GM23338 (cell line): ENCODE measurements at regions not wholly inside any gene's neighbourhood (a gene's known extent, or its start where the extent isn't known, plus 50 kb on each side); places are given as distances from the start of the nearest gene placed in this dataset.

Experiments
- ATAC-seq: fragments of 200-7000 bp; cut with Tn5 transposase; 3 replicates; pipeline ENCODE4 v1.9.1; 2020
- DNase-seq: peaks from one replicate; pipeline ENCODE4 v3.0.0-alpha.2; 2015; ENCODE audit warnings: low spot score
- H2AFZ ChIP-seq: fragments of 200-600 bp; sonication (generic); 2 replicates; pipeline ENCODE4 v1.8.0; 2016; ENCODE audit warnings: antibody characterized with exemption, mild to moderate bottlenecking, moderate library complexity
- H3F3A ChIP-seq: fragments of 200-600 bp; sonication (generic); replicated peaks from 2 replicates; pipeline ENCODE4 v1.8.0; 2017; ENCODE audit warnings: antibody characterized with exemption, mixed run types, low read depth
- H3K27ac ChIP-seq: fragments of 200-600 bp; sonication (generic); 2 replicates; pipeline ENCODE4 v1.6.1; 2016; ENCODE audit warnings: low read depth
- H3K27me3 ChIP-seq: fragments of 200-600 bp; sonication (generic); 2 replicates; pipeline ENCODE4 v1.8.0; 2016; ENCODE audit warnings: mild to moderate bottlenecking, mixed run types, moderate library complexity; ENCODE audit not compliant: insufficient read depth
- H3K36me3 ChIP-seq: fragments of 200-600 bp; sonication (generic); 2 replicates; pipeline ENCODE4 v1.8.0; 2016; ENCODE audit warnings: mild to moderate bottlenecking; ENCODE audit not compliant: insufficient read depth
- H3K4me1 ChIP-seq: fragments of 200-600 bp; sonication (generic); 2 replicates; pipeline ENCODE4 v1.8.0; 2016; ENCODE audit warnings: mild to moderate bottlenecking, moderate library complexity; ENCODE audit not compliant: insufficient read depth
- H3K4me2 ChIP-seq: fragments of 200-600 bp; sonication (generic); 2 replicates; pipeline ENCODE4 v1.7.1; 2017; ENCODE audit warnings: mixed run types
- H3K4me3 ChIP-seq: fragments of 200-600 bp; sonication (generic); 2 replicates; pipeline ENCODE4 v1.6.1; 2016; ENCODE audit warnings: mixed run types
- H3K79me2 ChIP-seq: fragments of 200-600 bp; sonication (generic); replicated peaks from 2 replicates; pipeline ENCODE4 v1.8.0; 2017; ENCODE audit warnings: mild to moderate bottlenecking; ENCODE audit not compliant: insufficient read depth
- H3K9me2 ChIP-seq: fragments of 200-600 bp; sonication (generic); 2 replicates; pipeline ENCODE4 v1.8.0; 2017; ENCODE audit not compliant: insufficient read depth
- H4K20me1 ChIP-seq: fragments of 200-600 bp; sonication (generic); replicated peaks from 2 replicates; pipeline ENCODE4 v1.8.0; 2017; ENCODE audit warnings: mild to moderate bottlenecking; ENCODE audit not compliant: insufficient read depth
- H3K27ac Mint-ChIP-seq: 2 replicates; pipeline ENCODE4 v1.8.0; 2020; ENCODE audit warnings: inconsistent platforms, mild to moderate bottlenecking, moderate library complexity, mixed read lengths
- H3K27me3 Mint-ChIP-seq: 3 replicates; pipeline ENCODE4 v1.8.0; 2022; ENCODE audit warnings: low read depth, mild to moderate bottlenecking, moderate library complexity, mixed read lengths, inconsistent platforms; ENCODE audit not compliant: insufficient read depth, poor library complexity
- H3K36me3 Mint-ChIP-seq: 3 replicates; pipeline ENCODE4 v1.8.0; 2021; ENCODE audit warnings: low read depth, mild to moderate bottlenecking, inconsistent platforms, moderate library complexity, mixed read lengths
- H3K4me1 Mint-ChIP-seq: 3 replicates; pipeline ENCODE4 v1.8.0; 2020; ENCODE audit warnings: mild to moderate bottlenecking, inconsistent platforms, mixed read lengths
- H3K4me3 Mint-ChIP-seq: 3 replicates; pipeline ENCODE4 v1.8.0; 2021; ENCODE audit warnings: moderate library complexity, mild to moderate bottlenecking, inconsistent platforms, mixed read lengths
- H3K9me3 Mint-ChIP-seq: 3 replicates; pipeline ENCODE4 v1.8.0; 2020; ENCODE audit warnings: moderate library complexity, mild to moderate bottlenecking, inconsistent platforms, mixed read lengths
- JUNB ChIP-seq: IDR thresholded peaks from one replicate; pipeline ENCODE4 v1.6.1; 2016; ENCODE audit warnings: antibody characterized with exemption; ENCODE audit not compliant: unreplicated experiment
- NANOG ChIP-seq: IDR thresholded peaks from 2 replicates; pipeline ENCODE4 v1.6.1; 2016; ENCODE audit warnings: antibody characterized with exemption, borderline replicate concordance
- POLR2AphosphoS5 ChIP-seq: IDR thresholded peaks from 2 replicates; pipeline ENCODE4 v1.6.1; 2016; ENCODE audit warnings: antibody characterized with exemption, low read depth
- STAT1 ChIP-seq: IDR thresholded peaks from one replicate; pipeline ENCODE4 v1.6.1; 2016; ENCODE audit warnings: antibody characterized with exemption; ENCODE audit not compliant: unreplicated experiment
- ZNF114 ChIP-seq: fragments of 250-450 bp; sonication (Bioruptor Pico); IDR thresholded peaks from 2 replicates; pipeline ENCODE4 v1.5.0; 2020; ENCODE audit warnings: mild to moderate bottlenecking, moderate library complexity
- TF ChIP-seq, protein P1 (sequence below): fragments of 250-450 bp; sonication (Bioruptor Pico); IDR thresholded peaks from 2 replicates; pipeline ENCODE4 v1.5.0; 2020; ENCODE audit warnings: mild to moderate bottlenecking, moderate library complexity
- TF ChIP-seq, protein P2 (sequence below), 2 experiments: fragments of 200-600 bp in 1 of 2; sonication (generic) in 1 of 2; conservative IDR thresholded peaks; 2 replicates each; pipeline versions ENCODE4 v1.5.1 to v1.6.1; 2016 to 2017; ENCODE audit warnings: antibody characterized with exemption in 2 of 2, low read depth in 2 of 2, mild to moderate bottlenecking in 2 of 2, moderate library complexity in 1 of 2

DNA sequence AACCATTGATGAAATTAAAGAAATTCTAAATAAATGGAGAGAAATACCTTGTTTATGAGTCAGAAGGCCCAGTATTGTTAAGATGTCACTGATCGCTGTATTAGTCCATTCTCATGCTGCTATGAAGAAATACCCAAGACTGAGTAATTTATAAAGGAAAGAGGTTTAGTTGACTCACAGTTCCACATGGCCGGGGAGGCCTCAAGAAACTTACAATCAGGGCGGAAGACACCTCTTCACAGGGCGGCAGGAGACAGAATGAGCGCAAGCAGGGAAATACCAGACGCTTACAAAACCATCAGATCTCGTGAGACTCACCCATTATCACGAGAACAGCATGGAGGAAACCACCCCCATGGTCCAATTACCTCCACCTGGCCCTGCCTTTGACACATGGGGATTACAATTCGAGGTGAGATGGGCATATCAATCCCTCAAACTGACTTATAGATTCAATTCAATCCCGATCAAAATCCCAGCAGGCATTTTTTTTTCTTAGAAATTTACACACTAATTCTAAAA, 157.2 kb downstream of the ENGASE start:
- Histone ChIP-seq H3K4me1 (no peaks in the 10 kb centered on the region), H2AFZ (no peak overlapping the region), H3K4me3 (no peak overlapping the region), H3K9me2 (no peaks in the 10 kb centered on the region), H3F3A (no peaks in the 10 kb centered on the region), H3K27ac (no peak overlapping the region), H4K20me1 (no peaks in the 10 kb centered on the region), H3K4me2 (no peak overlapping the region), H3K27me3 (no peaks in the 10 kb centered on the region), H3K79me2 (no peaks in the 10 kb centered on the region), H3K36me3 (no peaks in the 10 kb centered on the region)
- H3K4me3 Mint-ChIP-seq, result no peak overlapping the region
- no peak overlapping the region for H3K27ac Mint-ChIP-seq
- no peak for DNase-seq
- no peaks in the 10 kb centered on the region for H3K9me3 Mint-ChIP-seq
- peaks cover 11% of the 10 kb centered on the region for H3K27me3 Mint-ChIP-seq
- TF ChIP-seq POLR2AphosphoS5, result no peak
- TF ChIP-seq ZNF114 (CRISPR knock-in tag), result no peak
- TF ChIP-seq STAT1, result no peak
- no peak for TF ChIP-seq JUNB
- TF ChIP-seq NANOG, result no peak
- TF ChIP-seq, protein P1, sequence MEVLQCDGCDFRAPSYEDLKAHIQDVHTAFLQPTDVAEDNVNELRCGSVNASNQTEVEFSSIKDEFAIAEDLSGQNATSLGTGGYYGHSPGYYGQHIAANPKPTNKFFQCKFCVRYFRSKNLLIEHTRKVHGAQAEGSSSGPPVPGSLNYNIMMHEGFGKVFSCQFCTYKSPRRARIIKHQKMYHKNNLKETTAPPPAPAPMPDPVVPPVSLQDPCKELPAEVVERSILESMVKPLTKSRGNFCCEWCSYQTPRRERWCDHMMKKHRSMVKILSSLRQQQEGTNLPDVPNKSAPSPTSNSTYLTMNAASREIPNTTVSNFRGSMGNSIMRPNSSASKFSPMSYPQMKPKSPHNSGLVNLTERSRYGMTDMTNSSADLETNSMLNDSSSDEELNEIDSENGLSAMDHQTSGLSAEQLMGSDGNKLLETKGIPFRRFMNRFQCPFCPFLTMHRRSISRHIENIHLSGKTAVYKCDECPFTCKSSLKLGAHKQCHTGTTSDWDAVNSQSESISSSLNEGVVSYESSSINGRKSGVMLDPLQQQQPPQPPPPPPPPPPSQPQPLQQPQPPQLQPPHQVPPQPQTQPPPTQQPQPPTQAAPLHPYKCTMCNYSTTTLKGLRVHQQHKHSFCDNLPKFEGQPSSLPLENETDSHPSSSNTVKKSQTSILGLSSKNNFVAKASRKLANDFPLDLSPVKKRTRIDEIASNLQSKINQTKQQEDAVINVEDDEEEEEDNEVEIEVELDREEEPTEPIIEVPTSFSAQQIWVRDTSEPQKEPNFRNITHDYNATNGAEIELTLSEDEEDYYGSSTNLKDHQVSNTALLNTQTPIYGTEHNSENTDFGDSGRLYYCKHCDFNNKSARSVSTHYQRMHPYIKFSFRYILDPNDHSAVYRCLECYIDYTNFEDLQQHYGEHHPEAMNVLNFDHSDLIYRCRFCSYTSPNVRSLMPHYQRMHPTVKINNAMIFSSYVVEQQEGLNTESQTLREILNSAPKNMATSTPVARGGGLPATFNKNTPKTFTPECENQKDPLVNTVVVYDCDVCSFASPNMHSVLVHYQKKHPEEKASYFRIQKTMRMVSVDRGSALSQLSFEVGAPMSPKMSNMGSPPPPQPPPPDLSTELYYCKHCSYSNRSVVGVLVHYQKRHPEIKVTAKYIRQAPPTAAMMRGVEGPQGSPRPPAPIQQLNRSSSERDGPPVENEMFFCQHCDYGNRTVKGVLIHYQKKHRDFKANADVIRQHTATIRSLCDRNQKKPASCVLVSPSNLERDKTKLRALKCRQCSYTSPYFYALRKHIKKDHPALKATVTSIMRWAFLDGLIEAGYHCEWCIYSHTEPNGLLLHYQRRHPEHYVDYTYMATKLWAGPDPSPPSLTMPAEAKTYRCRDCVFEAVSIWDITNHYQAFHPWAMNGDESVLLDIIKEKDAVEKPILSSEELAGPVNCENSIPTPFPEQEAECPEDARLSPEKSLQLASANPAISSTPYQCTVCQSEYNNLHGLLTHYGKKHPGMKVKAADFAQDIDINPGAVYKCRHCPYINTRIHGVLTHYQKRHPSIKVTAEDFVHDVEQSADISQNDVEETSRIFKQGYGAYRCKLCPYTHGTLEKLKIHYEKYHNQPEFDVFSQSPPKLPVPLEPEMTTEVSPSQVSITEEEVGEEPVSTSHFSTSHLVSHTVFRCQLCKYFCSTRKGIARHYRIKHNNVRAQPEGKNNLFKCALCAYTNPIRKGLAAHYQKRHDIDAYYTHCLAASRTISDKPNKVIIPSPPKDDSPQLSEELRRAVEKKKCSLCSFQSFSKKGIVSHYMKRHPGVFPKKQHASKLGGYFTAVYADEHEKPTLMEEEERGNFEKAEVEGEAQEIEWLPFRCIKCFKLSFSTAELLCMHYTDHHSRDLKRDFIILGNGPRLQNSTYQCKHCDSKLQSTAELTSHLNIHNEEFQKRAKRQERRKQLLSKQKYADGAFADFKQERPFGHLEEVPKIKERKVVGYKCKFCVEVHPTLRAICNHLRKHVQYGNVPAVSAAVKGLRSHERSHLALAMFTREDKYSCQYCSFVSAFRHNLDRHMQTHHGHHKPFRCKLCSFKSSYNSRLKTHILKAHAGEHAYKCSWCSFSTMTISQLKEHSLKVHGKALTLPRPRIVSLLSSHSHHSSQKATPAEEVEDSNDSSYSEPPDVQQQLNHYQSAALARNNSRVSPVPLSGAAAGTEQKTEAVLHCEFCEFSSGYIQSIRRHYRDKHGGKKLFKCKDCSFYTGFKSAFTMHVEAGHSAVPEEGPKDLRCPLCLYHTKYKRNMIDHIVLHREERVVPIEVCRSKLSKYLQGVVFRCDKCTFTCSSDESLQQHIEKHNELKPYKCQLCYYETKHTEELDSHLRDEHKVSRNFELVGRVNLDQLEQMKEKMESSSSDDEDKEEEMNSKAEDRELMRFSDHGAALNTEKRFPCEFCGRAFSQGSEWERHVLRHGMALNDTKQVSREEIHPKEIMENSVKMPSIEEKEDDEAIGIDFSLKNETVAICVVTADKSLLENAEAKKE (CRISPR knock-in tag), result no peak
- TF ChIP-seq, protein P2, sequence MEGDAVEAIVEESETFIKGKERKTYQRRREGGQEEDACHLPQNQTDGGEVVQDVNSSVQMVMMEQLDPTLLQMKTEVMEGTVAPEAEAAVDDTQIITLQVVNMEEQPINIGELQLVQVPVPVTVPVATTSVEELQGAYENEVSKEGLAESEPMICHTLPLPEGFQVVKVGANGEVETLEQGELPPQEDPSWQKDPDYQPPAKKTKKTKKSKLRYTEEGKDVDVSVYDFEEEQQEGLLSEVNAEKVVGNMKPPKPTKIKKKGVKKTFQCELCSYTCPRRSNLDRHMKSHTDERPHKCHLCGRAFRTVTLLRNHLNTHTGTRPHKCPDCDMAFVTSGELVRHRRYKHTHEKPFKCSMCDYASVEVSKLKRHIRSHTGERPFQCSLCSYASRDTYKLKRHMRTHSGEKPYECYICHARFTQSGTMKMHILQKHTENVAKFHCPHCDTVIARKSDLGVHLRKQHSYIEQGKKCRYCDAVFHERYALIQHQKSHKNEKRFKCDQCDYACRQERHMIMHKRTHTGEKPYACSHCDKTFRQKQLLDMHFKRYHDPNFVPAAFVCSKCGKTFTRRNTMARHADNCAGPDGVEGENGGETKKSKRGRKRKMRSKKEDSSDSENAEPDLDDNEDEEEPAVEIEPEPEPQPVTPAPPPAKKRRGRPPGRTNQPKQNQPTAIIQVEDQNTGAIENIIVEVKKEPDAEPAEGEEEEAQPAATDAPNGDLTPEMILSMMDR (conservative IDR thresholded peaks at IDR 0.05; ENCODE audit: low read depth in 2 of 2), result no peak
- no peaks in the 10 kb centered on the region; the same call in 2 of the 3 replicates for H3K36me3 Mint-ChIP-seq
- no peak for ATAC-seq
- peaks cover 9% of the 10 kb centered on the region; the same call in 1 of the 3 replicates for H3K4me1 Mint-ChIP-seq
